HUDEP-2 (cell line): ENCODE measurements at regions not wholly inside any gene's neighbourhood (a gene's known extent, or its start where the extent isn't known, plus 50 kb on each side); places are given as distances from the start of the nearest gene placed in this dataset.

Experiments used
- DNase-seq, 76 experiments: peaks; one replicate each; lab custom pipeline; 2025; ENCODE audit not compliant: unreplicated experiment in 76 of 76; lab: John Stamatoyannopoulos, UW

DNA sequence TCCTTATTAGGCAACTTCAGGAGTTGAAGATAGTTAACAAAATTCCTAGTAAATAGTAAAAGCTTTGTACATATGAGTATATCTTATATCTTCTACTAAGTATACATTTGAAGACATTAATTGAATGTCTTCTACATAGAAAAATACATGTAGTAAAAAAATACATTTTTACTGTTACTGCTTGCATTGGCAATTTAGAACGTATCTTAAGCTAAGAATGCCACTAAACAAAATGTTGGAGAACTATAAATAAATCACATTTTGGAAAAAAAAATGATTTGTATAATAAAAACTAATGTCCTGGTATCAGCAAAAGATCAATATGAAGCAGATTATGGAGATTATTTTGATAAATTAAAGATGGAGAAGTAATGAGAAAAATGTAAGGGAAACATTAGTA, 434.2 kb upstream of the SLC8A1 start:
- no peak for DNase-seq

DNA sequence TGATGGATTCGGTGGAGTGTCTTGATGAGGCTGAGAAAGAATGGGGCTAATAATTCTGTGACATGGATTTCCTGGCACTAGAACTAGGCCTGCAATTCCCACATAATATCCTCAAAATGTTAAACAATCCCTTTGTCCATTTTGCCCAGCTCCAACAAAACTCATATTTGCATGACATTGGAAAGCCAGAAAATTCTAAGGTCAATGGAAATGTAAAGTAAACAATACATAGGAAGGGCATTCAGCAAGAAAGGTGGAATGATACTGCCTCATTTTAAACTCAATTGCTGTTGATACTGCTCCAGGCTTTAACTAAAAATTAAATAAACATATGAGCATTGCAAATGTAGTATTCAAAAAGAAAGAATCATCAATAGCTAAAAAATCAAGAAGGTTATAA, 434.8 kb upstream of the SLC8A1 start:
- no peak for DNase-seq

GRCh38 chr2:40896358-40896757, 444.5 kb upstream of the SLC8A1 start:
- DNase-seq: no peak

- no peak for DNase-seq
Observed at GRCh38 chr2:40914666-40915065, 462.8 kb upstream of the SLC8A1 start.

DNA sequence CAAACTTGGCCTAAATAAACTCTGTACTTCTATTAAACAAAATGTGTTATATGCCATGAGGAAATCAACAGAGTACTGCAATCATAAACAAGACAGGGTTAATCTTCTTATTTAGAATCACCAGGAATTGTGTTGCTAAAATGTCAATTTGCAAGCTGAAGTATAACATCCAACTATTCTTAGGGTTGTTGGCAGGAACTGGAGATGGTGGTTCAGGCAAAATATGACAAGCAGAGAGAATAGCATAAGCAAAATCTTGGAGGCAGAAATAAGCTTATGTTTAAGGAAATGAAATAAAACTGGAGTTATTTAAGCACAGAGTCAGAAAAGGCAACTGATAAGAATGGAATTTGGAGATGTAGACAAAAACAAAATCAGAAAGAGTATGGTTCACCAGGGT, 463.8 kb upstream of the SLC8A1 start:
- DNase-seq: no peak

- no peak for DNase-seq
Observed at GRCh38 chr2:40935349-40935748, 483.5 kb upstream of the SLC8A1 start.

GRCh38 chr2:40937284-40937683, 485.4 kb upstream of the SLC8A1 start:
- DNase-seq: no peak

GRCh38 chr2:40953341-40953740, 501.5 kb upstream of the SLC8A1 start:
- no peak for DNase-seq

- peak in 1 of 76 experiments; percentile 73 for DNase-seq
Observed at GRCh38 chr2:40955042-40955441, 503.2 kb upstream of the SLC8A1 start.

DNA sequence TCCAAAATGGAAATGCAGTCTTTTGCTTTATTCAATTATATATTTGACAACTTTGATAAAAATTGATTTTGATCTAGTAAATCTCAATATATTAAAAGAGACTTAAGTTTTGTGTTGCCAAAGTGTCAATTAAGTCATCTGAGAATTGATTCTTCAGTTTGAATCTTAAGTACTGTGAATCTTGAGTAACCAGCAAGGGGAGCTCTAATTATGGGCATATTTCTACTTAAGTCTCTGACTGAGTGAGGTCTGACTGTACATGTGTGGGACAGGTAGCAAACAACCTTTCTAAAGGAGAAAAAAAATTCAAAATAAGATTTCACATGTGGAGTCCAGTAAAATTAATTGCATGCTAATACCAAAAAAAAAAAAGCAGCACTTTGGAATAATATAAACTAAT, 503.7 kb upstream of the SLC8A1 start:
- DNase-seq: no peak

DNA sequence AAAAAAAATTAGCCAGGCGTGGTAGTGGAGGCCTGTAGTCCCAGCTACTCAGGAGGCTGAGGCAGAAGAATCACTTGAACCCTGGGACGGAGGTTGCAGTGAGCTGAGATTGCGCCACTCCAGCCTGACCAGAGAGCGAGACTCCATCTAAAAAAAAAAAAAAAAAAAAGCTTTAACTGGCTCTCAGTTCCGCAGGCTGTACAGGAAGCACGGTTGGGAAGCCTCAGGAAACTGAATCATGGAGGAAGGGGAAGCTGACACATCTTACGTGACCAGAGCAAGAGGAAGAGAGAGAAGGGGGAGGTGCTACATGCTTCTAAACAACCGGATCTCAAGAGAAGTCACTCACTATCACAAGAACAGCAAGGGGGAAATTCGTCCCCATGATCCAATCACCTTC, 505.6 kb upstream of the SLC8A1 start:
- no peak for DNase-seq

DNA sequence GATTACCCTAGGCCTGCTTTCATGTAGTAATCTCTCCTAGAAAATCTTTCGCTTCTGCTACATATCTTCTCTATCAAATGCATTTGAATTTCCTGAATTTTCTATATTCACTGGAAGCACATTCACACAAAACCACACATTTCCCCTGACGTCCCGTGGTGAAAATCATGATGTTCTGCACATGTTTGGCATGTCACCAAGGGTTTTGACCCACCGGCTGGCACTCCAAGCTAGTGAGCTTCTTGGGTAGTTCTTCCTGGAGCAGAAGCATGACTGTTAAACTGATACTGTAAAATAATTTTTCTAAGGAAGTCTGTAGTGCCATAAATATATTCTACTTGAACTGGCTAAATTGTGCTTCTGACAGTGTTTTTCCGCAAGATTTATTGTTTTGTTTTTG, 510.1 kb upstream of the SLC8A1 start:
- DNase-seq: no peak

DNA sequence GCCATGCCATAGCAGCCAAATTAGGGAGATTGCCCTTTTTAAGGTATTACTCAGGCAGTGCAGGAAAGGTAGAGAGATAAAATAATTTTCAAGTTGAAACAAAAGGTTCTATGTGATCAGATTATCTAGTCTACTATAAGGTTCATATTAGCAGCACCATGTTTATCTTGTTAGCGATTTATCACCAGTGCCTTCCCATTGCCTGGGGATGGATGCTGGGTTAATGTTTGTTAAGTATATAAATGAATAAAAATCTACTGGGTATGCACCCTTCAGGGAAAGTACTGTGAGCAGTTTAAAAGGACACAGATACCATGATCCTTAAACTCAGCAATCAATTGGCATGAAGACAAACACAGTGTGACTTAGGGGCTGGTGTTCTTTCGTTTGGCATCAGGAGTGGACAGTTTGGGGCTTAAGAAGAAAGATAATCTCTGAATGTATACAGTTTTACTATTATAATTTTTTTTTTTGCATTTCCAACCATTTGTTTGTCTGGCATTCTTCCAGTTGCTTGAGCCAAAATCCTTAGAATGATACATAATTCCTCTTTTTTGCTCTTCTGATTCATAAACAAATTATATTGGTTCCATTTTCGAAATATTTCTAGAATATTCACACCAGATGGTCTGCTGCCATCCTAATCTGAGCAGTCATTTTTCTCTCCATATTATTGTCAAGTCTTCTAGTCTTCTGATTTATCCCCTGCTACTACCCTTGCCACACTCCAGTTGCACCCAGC, 512.8 kb upstream of the SLC8A1 start:
- DNase-seq: no peak

GRCh38 chr2:40967451-40967850, 515.6 kb upstream of the SLC8A1 start:
- no peak for DNase-seq

- DNase-seq: no peak
Observed at GRCh38 chr2:40975151-40975550, 523.3 kb upstream of the SLC8A1 start.

- no peak for DNase-seq
Observed at GRCh38 chr2:40997362-40997761, 545.5 kb upstream of the SLC8A1 start.

DNA sequence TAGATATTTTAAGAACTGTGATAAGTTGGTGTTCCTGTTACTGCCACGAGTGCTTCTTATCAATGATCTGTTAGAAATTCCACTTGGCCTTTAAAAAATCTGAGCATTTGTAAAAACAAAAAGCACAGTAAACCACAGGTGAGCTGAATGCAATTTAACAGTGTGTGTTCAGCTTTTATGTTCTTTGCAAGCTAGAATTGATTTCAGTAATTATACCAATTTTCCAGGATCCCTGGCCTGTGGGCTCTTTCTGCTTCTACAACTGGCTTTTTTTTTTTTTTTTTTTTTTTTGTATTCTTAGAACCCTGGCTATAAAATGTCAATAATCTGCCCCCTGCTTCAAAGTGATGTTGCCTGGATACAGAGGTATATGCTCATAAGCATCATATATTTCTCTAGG, 548.5 kb upstream of the SLC8A1 start:
- no peak for DNase-seq

- no peak for DNase-seq
Observed at GRCh38 chr2:41000906-41001305, 549.0 kb upstream of the SLC8A1 start.

GRCh38 chr2:41004700-41005099, 552.8 kb upstream of the SLC8A1 start:
- DNase-seq: no peak

DNA sequence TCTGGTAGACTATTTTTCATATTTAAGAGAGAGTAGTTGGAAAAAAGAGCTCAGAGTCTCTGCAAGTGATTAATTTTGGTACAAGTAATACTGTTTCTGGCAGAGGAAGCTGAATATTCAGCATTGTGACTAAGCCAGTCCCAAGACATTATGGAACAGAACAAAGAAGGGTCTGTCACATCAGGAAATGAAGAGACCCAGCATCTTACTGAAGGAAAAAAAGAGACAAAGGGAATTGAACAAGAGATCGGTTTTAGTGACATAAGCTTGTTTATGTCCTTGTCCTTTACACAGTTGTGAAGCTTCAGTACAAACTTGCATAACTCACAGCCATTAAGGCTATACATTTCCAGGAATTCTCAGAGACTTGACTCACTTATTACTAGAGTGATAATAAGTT, 568.5 kb upstream of the SLC8A1 start:
- no peak for DNase-seq

DNA sequence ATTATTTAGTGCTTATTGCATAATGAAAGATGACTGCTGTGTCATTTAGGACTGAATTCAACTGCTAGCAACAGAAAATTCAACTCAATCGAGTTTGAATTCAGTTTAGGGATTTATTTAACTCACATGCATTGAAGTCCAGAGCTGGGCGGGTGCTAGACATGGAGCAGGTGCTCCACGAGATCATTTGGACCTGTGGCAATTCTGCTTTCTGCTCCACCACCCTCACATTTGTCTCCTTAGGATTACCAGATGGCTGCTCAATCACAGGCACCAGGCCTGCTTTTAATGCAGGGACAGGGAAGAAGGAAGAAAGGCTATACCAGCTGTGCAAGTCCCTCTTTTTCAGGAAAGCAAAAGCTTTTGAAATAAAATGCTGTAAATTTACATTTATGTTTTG, 572.9 kb upstream of the SLC8A1 start:
- DNase-seq: no peak

GRCh38 chr2:41026613-41027012, 574.7 kb upstream of the SLC8A1 start:
- DNase-seq: no peak

DNA sequence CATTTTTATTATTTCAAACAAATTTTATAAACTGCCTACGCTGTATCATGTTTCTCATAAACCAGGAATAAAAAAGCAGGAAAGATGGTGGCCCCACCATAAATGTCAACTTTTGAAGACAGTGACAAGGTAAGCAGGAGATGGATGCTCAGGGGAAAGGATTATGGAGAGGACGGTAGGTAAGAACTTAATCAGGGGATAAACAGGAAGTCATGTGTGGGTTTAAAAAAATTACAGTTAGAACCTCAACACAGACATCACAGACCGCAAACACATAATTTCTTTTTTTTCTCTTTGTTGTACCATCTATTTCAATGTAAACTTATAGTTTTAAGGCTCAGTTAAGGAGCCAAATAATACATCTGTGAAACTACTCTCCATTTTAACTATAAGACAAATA, 575.2 kb upstream of the SLC8A1 start:
- DNase-seq: no peak
